ENCODE measurements at regions not wholly inside any gene's neighbourhood (a gene's known extent, or its start where the extent isn't known, plus 50 kb on each side); places are given as distances from the start of the nearest gene placed in this dataset.

GRCh38 chr9:79193001-79193400 lies 378.8 kb upstream of the TLE4 start:
- ChIA-PET CTCF (no interaction called here), POLR2A (no interaction called here)
- Histone ChIP-seq H3K4me2 (ENCODE audit: insufficient read depth, low read length) (no peak overlapping the region), H3K36me3 (ENCODE audit: control insufficient read depth in 2 of 2, extremely low read depth in 1 of 2, insufficient read depth in 2 of 2, low read length in 2 of 2) (no peaks in the 10 kb centered on the region), H3K9ac (replicated peaks; ENCODE audit: extremely low read depth, insufficient read depth, low read length) (no peak overlapping the region), H2AFZ (ENCODE audit: low read depth, low read length) (no peak overlapping the region), H3K4me1 (ENCODE audit: control insufficient read depth, extremely low read depth, insufficient read depth, low read length) (no peaks in the 10 kb centered on the region), H3K27me3 (ENCODE audit: control insufficient read depth in 2 of 2, insufficient read depth in 2 of 2, low read length in 2 of 2) (no peaks in the 10 kb centered on the region), H3K4me3 (replicated peaks in 1 of 3; ENCODE audit: insufficient read depth in 1 of 3, low read depth in 1 of 3, low read length in 3 of 3) (no peak overlapping the region), H3K27ac (ENCODE audit: insufficient read depth, low read depth, low read length) (no peak overlapping the region), H4K20me1 (replicated peaks; ENCODE audit: control insufficient read depth, extremely low read depth, insufficient read depth, low read length) (no peaks in the 10 kb centered on the region), H3K79me2 (ENCODE audit: control insufficient read depth, insufficient read depth, low read length) (no peaks in the 10 kb centered on the region), H3K9me3 (replicated peaks; ENCODE audit: control insufficient read depth, insufficient read depth, low read length) (no peaks in the 10 kb centered on the region), H3K9me1 (replicated peaks; ENCODE audit: control insufficient read depth, extremely low read depth, insufficient read depth, low read length) (no peaks in the 10 kb centered on the region)
- TF ChIP-seq MAX (IDR thresholded peaks at IDR 0.05; ENCODE audit: insufficient read depth, insufficient read length) = no peak
- no peak for TF ChIP-seq POLR2A (IDR thresholded peaks at IDR 0.05; ENCODE audit: low read depth, low read length)
- no peak for TF ChIP-seq FOS (IDR thresholded peaks at IDR 0.05; ENCODE audit: borderline replicate concordance, insufficient read depth, low read length)
- TF ChIP-seq JUN (IDR thresholded peaks at IDR 0.05; ENCODE audit: borderline replicate concordance, insufficient read depth, insufficient read length, low read depth) = no peak
- TF ChIP-seq CTCF (IDR thresholded peaks at IDR 0.05; ENCODE audit: extremely low read depth in 1 of 2, insufficient read depth in 1 of 2, low read depth in 1 of 2, low read length in 2 of 2) = no peak
- TF ChIP-seq GATA2 (IDR thresholded peaks at IDR 0.05; ENCODE audit: insufficient read depth, insufficient read length, low read depth, low read length) = no peak
- no peak for TF ChIP-seq MYC (IDR thresholded peaks at IDR 0.05; ENCODE audit: low read depth, low read length)
- TF ChIP-seq EZH2 (IDR thresholded peaks at IDR 0.05; ENCODE audit: borderline replicate concordance, low read depth, low read length, severe bottlenecking) = no peak
- TF ChIP-seq POLR2AphosphoS5 (IDR thresholded peaks at IDR 0.05; ENCODE audit: insufficient read depth, low read depth, low read length) = no peak
- dilution Hi-C loops (cut with MboI; ENCODE audit: extremely low pct_ligation_motif_present, low sequenced_read_pairs) = no loop called here
- no TSS peak for BruUV-seq (replicated peaks)
- intact Hi-C loops (cut with micrococcal nuclease) = no loop called here
- DNase-seq (ENCODE audit: low read depth, low spot score) = no peak
- no peak for FAIRE-seq
